ENCODE measurements at regions not wholly inside any gene's neighbourhood (a gene's known extent, or its start where the extent isn't known, plus 50 kb on each side); places are given as distances from the start of the nearest gene placed in this dataset.

DNA sequence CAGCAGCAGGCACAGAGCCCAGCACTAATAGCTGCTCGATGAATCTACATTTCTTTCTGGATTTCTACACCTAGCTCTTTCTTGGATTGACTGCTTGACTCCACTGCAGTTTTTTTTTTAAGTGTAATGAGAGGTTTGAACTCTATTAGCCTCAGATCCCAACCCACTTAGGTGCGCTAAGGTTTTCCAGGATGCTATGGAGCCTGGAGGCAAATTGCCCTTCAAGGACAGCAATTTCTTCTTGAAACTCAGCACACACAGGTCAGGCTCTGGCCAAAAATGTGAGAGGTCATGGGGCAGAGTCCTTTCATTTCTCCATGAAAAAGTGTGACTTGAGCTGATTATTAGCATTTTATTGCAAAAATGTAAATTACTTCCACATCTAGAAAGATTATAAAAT is 52.3 kb upstream of the TIAM2 start:
- H4K20me1 ChIP-seq (replicated peaks; ENCODE audit: control insufficient read depth, extremely low read depth, insufficient read depth, low read length): no peaks in the 10 kb centered on the region
- H3K27ac ChIP-seq (ENCODE audit: insufficient read depth, low read depth, low read length): no peak overlapping the region
- H3K4me3 ChIP-seq (replicated peaks in 1 of 3; ENCODE audit: insufficient read depth in 1 of 3, low read depth in 1 of 3, low read length in 3 of 3): no peak overlapping the region
- H3K4me2 ChIP-seq (ENCODE audit: insufficient read depth, low read length): no peak overlapping the region
- no TSS peak for BruUV-seq (replicated peaks)
- no peak overlapping the region for H2AFZ ChIP-seq (ENCODE audit: low read depth, low read length)
- DNase-seq (ENCODE audit: low read depth, low spot score): no peak
- no peak overlapping the region for H3K9ac ChIP-seq (replicated peaks; ENCODE audit: extremely low read depth, insufficient read depth, low read length)
- dilution Hi-C loops (cut with MboI; ENCODE audit: extremely low pct_ligation_motif_present, low sequenced_read_pairs): no loop called here
- H3K27me3 ChIP-seq (ENCODE audit: control insufficient read depth in 2 of 2, insufficient read depth in 2 of 2, low read length in 2 of 2): no peaks in the 10 kb centered on the region
- TF ChIP-seq, protein P1, sequence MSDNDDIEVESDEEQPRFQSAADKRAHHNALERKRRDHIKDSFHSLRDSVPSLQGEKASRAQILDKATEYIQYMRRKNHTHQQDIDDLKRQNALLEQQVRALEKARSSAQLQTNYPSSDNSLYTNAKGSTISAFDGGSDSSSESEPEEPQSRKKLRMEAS (IDR thresholded peaks at IDR 0.05; ENCODE audit: insufficient read depth, insufficient read length): no peak
- no peak for TF ChIP-seq GATA2 (IDR thresholded peaks at IDR 0.05; ENCODE audit: insufficient read depth, insufficient read length, low read depth, low read length)
- TF ChIP-seq FOS (IDR thresholded peaks at IDR 0.05; ENCODE audit: borderline replicate concordance, insufficient read depth, low read length): no peak
- TF ChIP-seq EZH2 (IDR thresholded peaks at IDR 0.05; ENCODE audit: borderline replicate concordance, low read depth, low read length, severe bottlenecking): no peak
- intact Hi-C loops (cut with micrococcal nuclease): no loop called here
- H3K36me3 ChIP-seq (ENCODE audit: control insufficient read depth in 2 of 2, extremely low read depth in 1 of 2, insufficient read depth in 2 of 2, low read length in 2 of 2): peaks cover 0 to 2% of the 10 kb centered on the region in 2 experiments
- no peaks in the 10 kb centered on the region for H3K9me1 ChIP-seq (replicated peaks; ENCODE audit: control insufficient read depth, extremely low read depth, insufficient read depth, low read length)
- no peak for FAIRE-seq
- ChIA-PET POLR2A (no interaction called here), CTCF (no interaction called here)
- H3K9me3 ChIP-seq (replicated peaks; ENCODE audit: control insufficient read depth, insufficient read depth, low read length): no peaks in the 10 kb centered on the region
- no peaks in the 10 kb centered on the region for H3K79me2 ChIP-seq (ENCODE audit: control insufficient read depth, insufficient read depth, low read length)
- H3K4me1 ChIP-seq (ENCODE audit: control insufficient read depth, extremely low read depth, insufficient read depth, low read length): peaks cover 4% of the 10 kb centered on the region

DNA sequence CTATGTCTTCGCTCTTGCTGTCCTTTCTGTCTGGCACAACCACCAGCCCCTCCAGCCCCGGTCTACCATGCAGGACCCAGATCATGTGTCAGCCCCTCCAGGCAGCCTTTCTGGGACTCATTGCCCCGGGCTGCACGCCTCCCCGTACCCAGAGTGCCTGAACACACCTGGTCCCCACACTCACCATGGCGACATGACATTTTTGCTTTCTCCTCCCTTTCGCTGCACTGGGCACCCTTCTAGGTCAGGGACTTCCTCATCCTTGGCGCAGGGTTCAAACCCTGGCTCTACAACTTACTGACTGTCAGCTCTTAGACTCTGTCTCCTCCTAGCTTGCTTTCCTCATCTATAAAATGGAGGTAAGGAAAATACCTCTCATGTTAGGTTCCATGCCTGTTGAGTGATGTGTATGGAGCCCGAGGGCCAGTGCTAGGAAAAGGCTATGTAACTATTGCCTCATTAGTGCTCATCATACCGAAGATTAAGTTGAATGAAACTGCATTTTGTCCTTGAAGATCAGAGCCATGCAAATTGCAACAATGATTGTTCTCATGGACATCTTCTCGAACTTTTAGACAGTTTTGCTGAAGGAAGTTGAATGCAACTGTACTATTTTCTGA is 49.7 kb upstream of the TIAM2 start:
- no peak for DNase-seq (ENCODE audit: low read depth, low spot score)
- intact Hi-C loops (cut with micrococcal nuclease) (no loop called here), dilution Hi-C loops (cut with MboI; ENCODE audit: extremely low pct_ligation_motif_present, low sequenced_read_pairs) (no loop called here)
- Histone ChIP-seq H3K4me1 (ENCODE audit: control insufficient read depth, extremely low read depth, insufficient read depth, low read length) (no peaks in the 10 kb centered on the region), H3K9me3 (replicated peaks; ENCODE audit: control insufficient read depth, insufficient read depth, low read length) (no peaks in the 10 kb centered on the region), H3K4me2 (ENCODE audit: insufficient read depth, low read length) (no peak overlapping the region), H2AFZ (ENCODE audit: low read depth, low read length) (no peak overlapping the region), H3K27ac (ENCODE audit: insufficient read depth, low read depth, low read length) (no peak overlapping the region), H4K20me1 (replicated peaks; ENCODE audit: control insufficient read depth, extremely low read depth, insufficient read depth, low read length) (no peaks in the 10 kb centered on the region), H3K27me3 (ENCODE audit: control insufficient read depth in 2 of 2, insufficient read depth in 2 of 2, low read length in 2 of 2) (no peaks in the 10 kb centered on the region), H3K79me2 (ENCODE audit: control insufficient read depth, insufficient read depth, low read length) (no peaks in the 10 kb centered on the region), H3K9ac (replicated peaks; ENCODE audit: extremely low read depth, insufficient read depth, low read length) (no peak overlapping the region), H3K9me1 (replicated peaks; ENCODE audit: control insufficient read depth, extremely low read depth, insufficient read depth, low read length) (no peaks in the 10 kb centered on the region), H3K36me3 (ENCODE audit: control insufficient read depth in 2 of 2, extremely low read depth in 1 of 2, insufficient read depth in 2 of 2, low read length in 2 of 2) (peaks cover 0 to 2% of the 10 kb centered on the region in 2 experiments), H3K4me3 (replicated peaks in 1 of 3; ENCODE audit: insufficient read depth in 1 of 3, low read depth in 1 of 3, low read length in 3 of 3) (no peak overlapping the region)
- ChIA-PET CTCF (no interaction called here), POLR2A (no interaction called here)
- no TSS peak for BruUV-seq (replicated peaks)
- FAIRE-seq: no peak
- TF ChIP-seq POLR2AphosphoS5 (IDR thresholded peaks at IDR 0.05; ENCODE audit: insufficient read depth, low read depth, low read length): no peak
- no peak for TF ChIP-seq FOS (IDR thresholded peaks at IDR 0.05; ENCODE audit: borderline replicate concordance, insufficient read depth, low read length)
- no peak for TF ChIP-seq JUN (IDR thresholded peaks at IDR 0.05; ENCODE audit: borderline replicate concordance, insufficient read depth, insufficient read length, low read depth)
- TF ChIP-seq POLR2A (IDR thresholded peaks at IDR 0.05; ENCODE audit: low read depth, low read length): no peak
- no peak for TF ChIP-seq MYC (IDR thresholded peaks at IDR 0.05; ENCODE audit: low read depth, low read length)
- TF ChIP-seq, protein P2, sequence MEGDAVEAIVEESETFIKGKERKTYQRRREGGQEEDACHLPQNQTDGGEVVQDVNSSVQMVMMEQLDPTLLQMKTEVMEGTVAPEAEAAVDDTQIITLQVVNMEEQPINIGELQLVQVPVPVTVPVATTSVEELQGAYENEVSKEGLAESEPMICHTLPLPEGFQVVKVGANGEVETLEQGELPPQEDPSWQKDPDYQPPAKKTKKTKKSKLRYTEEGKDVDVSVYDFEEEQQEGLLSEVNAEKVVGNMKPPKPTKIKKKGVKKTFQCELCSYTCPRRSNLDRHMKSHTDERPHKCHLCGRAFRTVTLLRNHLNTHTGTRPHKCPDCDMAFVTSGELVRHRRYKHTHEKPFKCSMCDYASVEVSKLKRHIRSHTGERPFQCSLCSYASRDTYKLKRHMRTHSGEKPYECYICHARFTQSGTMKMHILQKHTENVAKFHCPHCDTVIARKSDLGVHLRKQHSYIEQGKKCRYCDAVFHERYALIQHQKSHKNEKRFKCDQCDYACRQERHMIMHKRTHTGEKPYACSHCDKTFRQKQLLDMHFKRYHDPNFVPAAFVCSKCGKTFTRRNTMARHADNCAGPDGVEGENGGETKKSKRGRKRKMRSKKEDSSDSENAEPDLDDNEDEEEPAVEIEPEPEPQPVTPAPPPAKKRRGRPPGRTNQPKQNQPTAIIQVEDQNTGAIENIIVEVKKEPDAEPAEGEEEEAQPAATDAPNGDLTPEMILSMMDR (IDR thresholded peaks at IDR 0.05; ENCODE audit: extremely low read depth in 1 of 2, insufficient read depth in 1 of 2, low read depth in 1 of 2, low read length in 2 of 2): no peak
- no peak for TF ChIP-seq GATA2 (IDR thresholded peaks at IDR 0.05; ENCODE audit: insufficient read depth, insufficient read length, low read depth, low read length)
- TF ChIP-seq EZH2 (IDR thresholded peaks at IDR 0.05; ENCODE audit: borderline replicate concordance, low read depth, low read length, severe bottlenecking): no peak
- TF ChIP-seq, protein P1 (IDR thresholded peaks at IDR 0.05; ENCODE audit: insufficient read depth, insufficient read length): no peak
